Right lobe of liver (tissue), 4 donors: ENCODE measurements at regions not wholly inside any gene's neighbourhood (a gene's known extent, or its start where the extent isn't known, plus 50 kb on each side); places are given as distances from the start of the nearest gene placed in this dataset.

Experiments
- POLR2A ChIP-seq: fragments of 450-650 bp; IDR thresholded peaks from one replicate; pipeline ENCODE4 v1.6.1; 2017; ENCODE audit warnings: antibody characterized with exemption, mild to moderate bottlenecking
- TF ChIP-seq, protein P1 (sequence below), 4 donors: fragments of 200-600 bp in 3 of 4; fragments of 450-650 bp in 1 of 4; IDR thresholded peaks; one replicate each; pipeline versions ENCODE4 v1.5.1 to v1.8.0; 2016 to 2022; ENCODE audit warnings: antibody characterized with exemption in 4 of 4, mild to moderate bottlenecking in 2 of 4
- donor health status: DM: no; HTN: no; CAD: no.
- donor health status: DM: no; HTN: no; CAD: no.
- donor health status: DM: no; HTN: yes; CAD: no.

DNA sequence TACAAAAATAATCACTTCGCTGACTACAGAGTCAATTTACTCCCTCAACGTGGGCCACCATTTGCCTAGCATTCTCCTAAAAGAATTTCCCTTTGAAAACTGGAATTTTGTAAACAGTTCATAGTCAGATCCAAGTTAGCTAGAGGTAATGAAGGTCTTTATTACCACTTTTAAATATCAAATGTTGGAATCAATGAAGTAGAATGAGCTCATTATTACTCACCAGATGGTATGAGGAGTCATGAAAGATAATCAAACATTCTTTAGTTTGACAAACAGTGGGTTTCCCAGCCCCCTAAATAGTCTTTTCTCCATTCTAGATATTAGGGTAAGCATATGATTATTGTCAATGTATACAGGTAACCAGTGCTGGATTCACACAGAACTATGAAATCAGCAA is 455.7 kb upstream of the THBS1 start:
- TF ChIP-seq, protein P1, sequence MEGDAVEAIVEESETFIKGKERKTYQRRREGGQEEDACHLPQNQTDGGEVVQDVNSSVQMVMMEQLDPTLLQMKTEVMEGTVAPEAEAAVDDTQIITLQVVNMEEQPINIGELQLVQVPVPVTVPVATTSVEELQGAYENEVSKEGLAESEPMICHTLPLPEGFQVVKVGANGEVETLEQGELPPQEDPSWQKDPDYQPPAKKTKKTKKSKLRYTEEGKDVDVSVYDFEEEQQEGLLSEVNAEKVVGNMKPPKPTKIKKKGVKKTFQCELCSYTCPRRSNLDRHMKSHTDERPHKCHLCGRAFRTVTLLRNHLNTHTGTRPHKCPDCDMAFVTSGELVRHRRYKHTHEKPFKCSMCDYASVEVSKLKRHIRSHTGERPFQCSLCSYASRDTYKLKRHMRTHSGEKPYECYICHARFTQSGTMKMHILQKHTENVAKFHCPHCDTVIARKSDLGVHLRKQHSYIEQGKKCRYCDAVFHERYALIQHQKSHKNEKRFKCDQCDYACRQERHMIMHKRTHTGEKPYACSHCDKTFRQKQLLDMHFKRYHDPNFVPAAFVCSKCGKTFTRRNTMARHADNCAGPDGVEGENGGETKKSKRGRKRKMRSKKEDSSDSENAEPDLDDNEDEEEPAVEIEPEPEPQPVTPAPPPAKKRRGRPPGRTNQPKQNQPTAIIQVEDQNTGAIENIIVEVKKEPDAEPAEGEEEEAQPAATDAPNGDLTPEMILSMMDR (IDR thresholded peaks at IDR 0.05) = no peak
- no peak for TF ChIP-seq POLR2A
